GM21825 (cell line): ENCODE measurements at regions not wholly inside any gene's neighbourhood (a gene's known extent, or its start where the extent isn't known, plus 50 kb on each side); places are given as distances from the start of the nearest gene placed in this dataset.

ENCODE experiments used
- ATAC-seq: cut with Tn5 transposase; IDR thresholded peaks from one replicate; pipeline ENCODE4 v1.9.1; 2021; ENCODE audit warnings: mild to moderate bottlenecking, moderate library complexity; ENCODE audit not compliant: unreplicated experiment

- no peak for ATAC-seq
These were observed 289.4 kb upstream of the ESRRG start for GRCh38 chr1:217012659-217013058.

GRCh38 chr1:217011097-217011496, 287.9 kb upstream of the ESRRG start:
- ATAC-seq, result no peak

GRCh38 chr1:217010253-217010652, 287.0 kb upstream of the ESRRG start:
- ATAC-seq, result no peak

- ATAC-seq, result no peak
These were observed 286.1 kb upstream of the ESRRG start for GRCh38 chr1:217009376-217009775.

GRCh38 chr1:217004776-217005436, 281.7 kb upstream of the ESRRG start:
- ATAC-seq, result no peak

GRCh38 chr1:217003355-217003754, 280.1 kb upstream of the ESRRG start:
- ATAC-seq, result no peak

GRCh38 chr1:216997831-216998230, 274.6 kb upstream of the ESRRG start:
- no peak for ATAC-seq

- ATAC-seq, result no peak
These were observed 273.8 kb upstream of the ESRRG start for GRCh38 chr1:216997069-216997468.

- no peak for ATAC-seq
These were observed 261.3 kb upstream of the ESRRG start for GRCh38 chr1:216984536-216984935.

GRCh38 chr1:216983823-216984222, 260.6 kb upstream of the ESRRG start:
- no peak for ATAC-seq

GRCh38 chr1:216961516-216961915, 238.3 kb upstream of the ESRRG start:
- ATAC-seq, result no peak

- no peak for ATAC-seq
These were observed 237.5 kb upstream of the ESRRG start for GRCh38 chr1:216960716-216961115.

- no peak for ATAC-seq
These were observed 235.3 kb upstream of the ESRRG start for GRCh38 chr1:216958569-216958968.

- ATAC-seq, result no peak
These were observed 230.3 kb upstream of the ESRRG start for GRCh38 chr1:216953495-216953894.

GRCh38 chr1:216952864-216953263, 229.6 kb upstream of the ESRRG start:
- no peak for ATAC-seq

GRCh38 chr1:216945538-216946080, 222.4 kb upstream of the ESRRG start:
- ATAC-seq, result no peak

GRCh38 chr1:216944864-216945510, 221.8 kb upstream of the ESRRG start:
- ATAC-seq, result no peak

- no peak for ATAC-seq
These were observed 214.3 kb upstream of the ESRRG start for GRCh38 chr1:216937491-216937890.

GRCh38 chr1:216936779-216937178, 213.6 kb upstream of the ESRRG start:
- no peak for ATAC-seq

GRCh38 chr1:216935901-216936300, 212.7 kb upstream of the ESRRG start:
- no peak for ATAC-seq

GRCh38 chr1:216932424-216932823, 209.2 kb upstream of the ESRRG start:
- no peak for ATAC-seq

- no peak for ATAC-seq
These were observed 206.8 kb upstream of the ESRRG start for GRCh38 chr1:216929870-216930582.
